H9 (cell line): ENCODE measurements at regions not wholly inside any gene's neighbourhood (a gene's known extent, or its start where the extent isn't known, plus 50 kb on each side); places are given as distances from the start of the nearest gene placed in this dataset.

Source experiments
- DNase-seq: peaks from one replicate; pipeline ENCODE4 v3.0.0-alpha.2; 2017
- H2AFZ ChIP-seq: one replicate; pipeline ENCODE4 v1.6.1; 2013; ENCODE audit warnings: mild to moderate bottlenecking, low read length, control low read depth, moderate library complexity
- H2AK5ac ChIP-seq: 2 replicates; pipeline ENCODE4 v1.6.1; 2013; ENCODE audit warnings: low read length, control low read depth, mixed read lengths; ENCODE audit not compliant: insufficient read length
- H2BK120ac ChIP-seq: one replicate; pipeline ENCODE4 v1.6.1; 2013; ENCODE audit warnings: low read depth, mild to moderate bottlenecking, low read length, control low read depth, inconsistent platforms; ENCODE audit not compliant: poor library complexity, severe bottlenecking
- H2BK12ac ChIP-seq: 2 replicates; pipeline ENCODE4 v1.6.1; 2013; ENCODE audit warnings: low read length, control low read depth, mixed read lengths, low read depth; ENCODE audit not compliant: insufficient read length
- H2BK15ac ChIP-seq: 2 replicates; pipeline ENCODE4 v1.6.1; 2013; ENCODE audit warnings: low read depth, low read length, control low read depth
- H2BK20ac ChIP-seq: one replicate; pipeline ENCODE4 v1.6.1; 2013; ENCODE audit warnings: low read depth, mild to moderate bottlenecking, low read length, control low read depth, inconsistent platforms; ENCODE audit not compliant: poor library complexity, severe bottlenecking
- H2BK5ac ChIP-seq: 2 replicates; pipeline ENCODE4 v1.6.1; 2013; ENCODE audit warnings: low read length, control low read depth, mixed read lengths; ENCODE audit not compliant: insufficient read length
- H3K14ac ChIP-seq: 2 replicates; pipeline ENCODE4 v1.6.1; 2013; ENCODE audit warnings: low read length, control low read depth; ENCODE audit not compliant: insufficient read depth
- H3K18ac ChIP-seq: 2 replicates; pipeline ENCODE4 v1.6.1; 2013; ENCODE audit warnings: low read depth, mild to moderate bottlenecking, mixed read lengths, low read length, control low read depth; ENCODE audit not compliant: insufficient read length
- H3K23ac ChIP-seq: 2 replicates; pipeline ENCODE4 v1.6.1; 2013; ENCODE audit warnings: low read length, control low read depth, mixed read lengths, low read depth; ENCODE audit not compliant: insufficient read length
- H3K23me2 ChIP-seq: 2 replicates; pipeline ENCODE4 v1.6.1; 2013; ENCODE audit warnings: low read depth, mild to moderate bottlenecking, mixed read lengths, low read length, control low read depth; ENCODE audit not compliant: insufficient read length, poor library complexity, severe bottlenecking
- H3K27ac ChIP-seq: 2 replicates; pipeline ENCODE4 v1.5.1; 2013; ENCODE audit warnings: low read length, control low read depth, mixed read lengths, low read depth; ENCODE audit not compliant: insufficient read length
- H3K27me3 ChIP-seq: 2 replicates; pipeline ENCODE4 v1.6.1; 2013; ENCODE audit warnings: low read length, control low read depth, inconsistent platforms; ENCODE audit not compliant: insufficient read depth
- H3K4ac ChIP-seq: 2 replicates; pipeline ENCODE4 v1.6.1; 2013; ENCODE audit warnings: low read depth, mild to moderate bottlenecking, control low read depth, inconsistent platforms, low read length, moderate library complexity
- H3K4me1 ChIP-seq: 2 replicates; pipeline ENCODE4 v1.6.1; 2013; ENCODE audit warnings: low read length, control low read depth, inconsistent platforms; ENCODE audit not compliant: insufficient read depth
- H3K4me2 ChIP-seq: 2 replicates; pipeline ENCODE4 v1.6.1; 2013; ENCODE audit warnings: low read length, control low read depth, mixed read lengths; ENCODE audit not compliant: insufficient read length, insufficient read depth
- H3K56ac ChIP-seq: 2 replicates; pipeline ENCODE4 v1.6.1; 2013; ENCODE audit warnings: low read depth, mild to moderate bottlenecking, mixed read lengths, low read length, control low read depth; ENCODE audit not compliant: insufficient read length
- H3K79me1 ChIP-seq: 2 replicates; pipeline ENCODE4 v1.6.1; 2013; ENCODE audit warnings: low read depth, mild to moderate bottlenecking, moderate library complexity, low read length, control low read depth, inconsistent platforms; ENCODE audit not compliant: insufficient read depth, poor library complexity, severe bottlenecking
- H3K79me2 ChIP-seq: 2 replicates; pipeline ENCODE4 v1.6.1; 2013; ENCODE audit warnings: low read length, control low read depth, inconsistent platforms; ENCODE audit not compliant: insufficient read depth
- H3K9ac ChIP-seq: 2 replicates; pipeline ENCODE4 v1.6.1; 2013; ENCODE audit warnings: low read length, control low read depth, mixed read lengths; ENCODE audit not compliant: insufficient read length; ENCODE audit errors: extremely low read depth
- H3K9me3 ChIP-seq: one replicate; pipeline ENCODE4 v1.6.1; 2013; ENCODE audit warnings: low read depth, low read length, inconsistent platforms; ENCODE audit not compliant: control insufficient read depth
- H3T11ph ChIP-seq: one replicate; pipeline ENCODE4 v1.6.1; 2013; ENCODE audit warnings: mild to moderate bottlenecking, low read length, control low read depth, inconsistent platforms
- H4K20me1 ChIP-seq: one replicate; pipeline ENCODE4 v1.6.1; 2013; ENCODE audit not compliant: control insufficient read depth, insufficient read length, insufficient read depth
- H4K5ac ChIP-seq: 2 replicates; pipeline ENCODE4 v1.6.1; 2013; ENCODE audit warnings: low read depth, mild to moderate bottlenecking, mixed read lengths, low read length, control low read depth; ENCODE audit not compliant: insufficient read length
- H4K8ac ChIP-seq: replicated peaks from 2 replicates; pipeline ENCODE4 v1.6.1; 2013; ENCODE audit warnings: low read length, control low read depth, mixed read lengths, low read depth; ENCODE audit not compliant: insufficient read length
- H4K91ac ChIP-seq: 2 replicates; pipeline ENCODE4 v1.6.1; 2013; ENCODE audit warnings: low read depth, mild to moderate bottlenecking, moderate library complexity, mixed read lengths, low read length, control low read depth; ENCODE audit not compliant: insufficient read length
- H3K27ac Mint-ChIP-seq, 3 experiments: 2 replicates in 2 of 3; 3 replicates in 1 of 3; pipeline ENCODE4 v1.8.0; 2020 to 2021; ENCODE audit warnings: mixed read lengths in 3 of 3, mild to moderate bottlenecking in 1 of 3, moderate library complexity in 1 of 3
- H3K27me3 Mint-ChIP-seq: 2 replicates; pipeline ENCODE4 v1.8.0; 2021; ENCODE audit warnings: low read depth, mild to moderate bottlenecking, moderate library complexity, mixed read lengths
- H3K36me3 Mint-ChIP-seq, 3 experiments: 2 replicates in 2 of 3; 3 replicates in 1 of 3; pipeline ENCODE4 v1.8.0; 2020 to 2021; ENCODE audit warnings: low read depth in 3 of 3, mixed read lengths in 3 of 3; ENCODE audit not compliant: insufficient read depth in 1 of 3
- H3K4me1 Mint-ChIP-seq, 2 experiments: 2 replicates each; pipeline ENCODE4 v1.8.0; 2020; ENCODE audit warnings: mixed read lengths in 2 of 2
- H3K4me3 Mint-ChIP-seq, 2 experiments: 2 replicates in 1 of 2; 3 replicates in 1 of 2; pipeline ENCODE4 v1.8.0; 2020 to 2021; ENCODE audit warnings: mild to moderate bottlenecking in 2 of 2, mixed read lengths in 2 of 2, moderate library complexity in 1 of 2
- H3K9me3 Mint-ChIP-seq, 2 experiments: 2 replicates in 1 of 2; 3 replicates in 1 of 2; pipeline ENCODE4 v1.8.0; 2020; ENCODE audit warnings: mild to moderate bottlenecking in 2 of 2, mixed read lengths in 2 of 2, moderate library complexity in 1 of 2
- CTCF ChIP-seq: fragments of 200-600 bp; sonication (generic); conservative IDR thresholded peaks from 3 replicates; pipeline ENCODE4 v1.8.0; 2021; ENCODE audit warnings: antibody characterized with exemption, mild to moderate bottlenecking
- WGBS: extraction: QIAGEN DNeasy Blood & Tissue Kit; methylation state at CpG from one replicate; pipeline ENCODE4 v1.1.7; 2013; ENCODE audit warnings: missing lambda C conversion rate, low lambda C conversion rate, mixed read lengths; ENCODE audit not compliant: insufficient read length; ENCODE audit errors: extremely low coverage; 5-methylcytosine and 5-hydroxymethylcytosine counted together

- no peak overlapping the region for H2BK15ac ChIP-seq
- no peak overlapping the region for H3K4me2 ChIP-seq
- H3K27me3 ChIP-seq, result no peaks in the 10 kb centered on the region
- no peaks in the 10 kb centered on the region for H4K20me1 ChIP-seq
- H3K4ac ChIP-seq, result no peak overlapping the region
- Mint-ChIP-seq H3K4me1 (peaks cover 2 to 3% of the 10 kb centered on the region in 2 experiments; a peak in 2 of 4 replicates), H3K9me3 (no peaks in the 10 kb centered on the region), H3K27ac (no peak overlapping the region), H3K36me3 (no peaks in the 10 kb centered on the region; a peak in 1 of 7 replicates), H3K4me3 (no peak overlapping the region), H3K27me3 (no peaks in the 10 kb centered on the region)
- H3K79me1 ChIP-seq, result no peaks in the 10 kb centered on the region
- no peak overlapping the region for H2BK120ac ChIP-seq
- H4K91ac ChIP-seq, result no peak overlapping the region
- H3K4me1 ChIP-seq, result no peaks in the 10 kb centered on the region
- no peak for DNase-seq
- H3K79me2 ChIP-seq, result no peaks in the 10 kb centered on the region
- H4K8ac ChIP-seq, result no peak overlapping the region
- H2BK20ac ChIP-seq, result no peak overlapping the region
- no peak overlapping the region for H2BK12ac ChIP-seq
- H2AFZ ChIP-seq, result no peak overlapping the region
- H2AK5ac ChIP-seq, result no peak overlapping the region
- H3K9ac ChIP-seq, result no peak overlapping the region
- H3K56ac ChIP-seq, result no peak overlapping the region
- no CpG with 5 or more reads among the region's 6 CpGs for WGBS
- no peak overlapping the region for H3K14ac ChIP-seq
- no peak overlapping the region for H4K5ac ChIP-seq
- no peak overlapping the region for H3T11ph ChIP-seq
- H2BK5ac ChIP-seq, result no peak overlapping the region
- H3K18ac ChIP-seq, result no peak overlapping the region
- H3K23me2 ChIP-seq, result no peaks in the 10 kb centered on the region
- no peak for TF ChIP-seq CTCF
- H3K27ac ChIP-seq, result no peak overlapping the region
- no peak overlapping the region for H3K23ac ChIP-seq
- H3K9me3 ChIP-seq, result no peaks in the 10 kb centered on the region
Measured at GRCh38 chr15:48020166-48020565, 100.6 kb upstream of the SLC24A5 start.
